LNCAP (cell line): ENCODE measurements at regions not wholly inside any gene's neighbourhood (a gene's known extent, or its start where the extent isn't known, plus 50 kb on each side); places are given as distances from the start of the nearest gene placed in this dataset.

Experiments used
- TF ChIP-seq, protein P1 (sequence below): fragments of 450-650 bp; IDR thresholded peaks from 2 replicates; pipeline ENCODE4 v1.5.1; 2017; ENCODE audit warnings: mild to moderate bottlenecking

DNA sequence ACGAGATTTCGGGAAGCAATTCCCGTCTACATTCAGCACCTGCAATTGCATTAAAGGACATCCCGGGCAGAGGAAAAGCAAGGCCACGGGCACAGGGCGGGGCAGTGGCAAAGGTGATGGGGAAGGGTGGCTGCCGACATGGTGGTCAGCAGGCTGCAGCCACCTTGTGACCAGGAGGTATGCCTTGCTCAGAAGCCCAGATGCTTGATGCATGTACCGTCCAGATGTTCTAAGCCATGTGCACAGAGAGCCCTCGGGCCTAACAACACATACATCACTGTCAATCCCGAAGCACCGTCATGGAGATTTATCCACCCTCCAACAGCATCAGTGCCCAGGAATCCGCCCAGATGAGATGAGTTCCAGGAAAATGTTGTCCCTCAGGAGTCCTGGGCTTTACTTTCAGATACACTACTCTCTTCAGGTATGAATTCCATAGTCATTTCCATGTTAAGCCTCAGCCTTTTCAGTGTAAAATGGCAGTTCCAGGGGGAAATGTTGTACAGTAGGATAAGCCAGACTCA is 77.8 kb upstream of the FRMD1 start:
- TF ChIP-seq, protein P1, sequence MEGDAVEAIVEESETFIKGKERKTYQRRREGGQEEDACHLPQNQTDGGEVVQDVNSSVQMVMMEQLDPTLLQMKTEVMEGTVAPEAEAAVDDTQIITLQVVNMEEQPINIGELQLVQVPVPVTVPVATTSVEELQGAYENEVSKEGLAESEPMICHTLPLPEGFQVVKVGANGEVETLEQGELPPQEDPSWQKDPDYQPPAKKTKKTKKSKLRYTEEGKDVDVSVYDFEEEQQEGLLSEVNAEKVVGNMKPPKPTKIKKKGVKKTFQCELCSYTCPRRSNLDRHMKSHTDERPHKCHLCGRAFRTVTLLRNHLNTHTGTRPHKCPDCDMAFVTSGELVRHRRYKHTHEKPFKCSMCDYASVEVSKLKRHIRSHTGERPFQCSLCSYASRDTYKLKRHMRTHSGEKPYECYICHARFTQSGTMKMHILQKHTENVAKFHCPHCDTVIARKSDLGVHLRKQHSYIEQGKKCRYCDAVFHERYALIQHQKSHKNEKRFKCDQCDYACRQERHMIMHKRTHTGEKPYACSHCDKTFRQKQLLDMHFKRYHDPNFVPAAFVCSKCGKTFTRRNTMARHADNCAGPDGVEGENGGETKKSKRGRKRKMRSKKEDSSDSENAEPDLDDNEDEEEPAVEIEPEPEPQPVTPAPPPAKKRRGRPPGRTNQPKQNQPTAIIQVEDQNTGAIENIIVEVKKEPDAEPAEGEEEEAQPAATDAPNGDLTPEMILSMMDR = no peak

- TF ChIP-seq, protein P1 = no peak
These were observed 77.1 kb upstream of the FRMD1 start for GRCh38 chr6:168155821-168156741.

DNA sequence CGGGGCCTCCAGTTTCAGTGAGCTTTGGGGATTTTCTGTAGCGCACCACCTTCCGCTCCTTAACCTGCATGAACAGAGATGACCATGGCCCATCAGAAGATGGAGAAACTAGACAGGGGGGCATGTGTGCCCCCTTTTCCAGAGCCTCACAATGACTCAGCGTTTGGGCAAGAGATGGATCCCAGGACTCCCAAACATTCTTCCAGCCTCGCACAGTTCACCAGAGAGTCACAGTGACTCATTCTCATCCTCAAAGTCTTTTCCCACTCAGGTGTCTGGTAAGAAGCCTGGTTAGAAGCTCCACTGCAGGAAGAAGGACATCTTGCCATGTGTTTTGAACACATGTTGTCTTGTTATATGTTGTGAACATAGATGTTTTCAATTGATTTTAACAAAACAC is 76.2 kb upstream of the FRMD1 start:
- TF ChIP-seq, protein P1 = no peak

- TF ChIP-seq, protein P1 = no peak
These were observed 75.4 kb upstream of the FRMD1 start for GRCh38 chr6:168154263-168154917.

DNA sequence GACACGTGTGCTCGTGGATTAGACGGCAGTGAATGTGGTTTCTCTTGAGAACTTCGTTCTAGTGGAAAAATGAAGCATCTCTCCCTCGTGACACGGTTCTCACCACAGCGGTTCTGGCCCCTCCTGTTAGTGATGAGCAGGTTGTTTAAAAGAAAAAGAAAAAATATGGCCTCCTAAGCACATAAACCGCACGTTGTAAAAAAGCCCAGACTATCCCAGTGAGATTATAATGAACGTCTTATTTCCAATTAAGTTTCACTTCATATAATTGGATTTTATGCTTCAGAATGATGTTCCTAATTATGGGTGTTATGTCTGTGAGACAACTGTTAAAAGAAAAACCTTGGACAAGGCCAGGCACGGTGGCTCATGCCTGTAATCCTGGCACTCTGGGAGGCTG is 74.5 kb upstream of the FRMD1 start:
- TF ChIP-seq, protein P1 = no peak

GRCh38 chr6:168152980-168153379 is 74.0 kb upstream of the FRMD1 start:
- TF ChIP-seq, protein P1 = no peak

DNA sequence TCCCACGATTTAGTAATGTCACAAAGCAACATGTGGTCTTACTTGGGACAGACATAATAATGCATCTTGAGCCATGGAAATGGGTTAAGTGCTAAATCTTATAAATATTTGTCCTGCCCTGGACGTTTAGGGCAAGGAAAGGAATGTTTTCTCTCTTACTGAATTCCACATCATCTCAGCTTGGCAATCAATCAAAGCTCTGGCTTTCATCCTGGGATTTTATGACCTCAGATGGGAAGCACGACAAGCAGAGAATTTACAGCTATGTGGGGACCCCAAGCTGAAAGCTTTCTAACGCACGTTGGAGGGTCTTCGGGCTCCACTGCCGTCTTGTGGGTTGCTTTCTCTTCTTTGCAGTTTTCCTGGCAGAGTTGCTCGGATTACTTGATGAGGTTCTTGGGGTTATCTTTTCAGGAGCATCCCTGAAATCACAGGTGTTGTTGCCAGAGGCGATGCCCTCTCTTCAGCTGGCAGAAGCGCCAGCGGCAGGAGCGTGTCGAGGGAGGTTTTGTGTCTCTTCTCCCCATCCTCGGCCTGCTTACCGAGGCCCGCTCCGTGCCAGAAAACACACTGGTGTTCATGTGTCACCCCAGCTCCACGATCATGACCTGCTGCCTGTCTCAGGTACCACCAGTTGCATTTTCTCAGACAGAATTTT is 73.4 kb upstream of the FRMD1 start:
- TF ChIP-seq, protein P1 = no peak
